Stomach smooth muscle (tissue), 2 donors: ENCODE measurements at regions not wholly inside any gene's neighbourhood (a gene's known extent, or its start where the extent isn't known, plus 50 kb on each side); places are given as distances from the start of the nearest gene placed in this dataset.

Experiments
- H3K27ac ChIP-seq: one replicate; pipeline ENCODE4 v1.7.0; 2013; ENCODE audit warnings: mild to moderate bottlenecking, low read length, inconsistent platforms
- H3K27me3 ChIP-seq, 2 donors: one replicate each; pipeline ENCODE4 v1.7.0; 2013; ENCODE audit warnings: low read length in 2 of 2; ENCODE audit not compliant: insufficient read depth in 2 of 2, control insufficient read depth in 1 of 2
- H3K36me3 ChIP-seq, 2 donors: one replicate each; pipeline ENCODE4 v1.7.0; 2013; ENCODE audit warnings: low read length in 2 of 2; ENCODE audit not compliant: control insufficient read depth in 2 of 2, insufficient read depth in 2 of 2
- H3K4me1 ChIP-seq: one replicate; pipeline ENCODE4 v1.7.0; 2013; ENCODE audit warnings: low read length; ENCODE audit not compliant: control insufficient read depth, insufficient read depth
- H3K4me3 ChIP-seq, 2 donors: one replicate each; pipeline ENCODE4 v1.7.0; 2013; ENCODE audit warnings: low read length in 2 of 2
- H3K9ac ChIP-seq, 2 donors: one replicate each; pipeline ENCODE4 v1.7.0; 2013; ENCODE audit warnings: low read length in 2 of 2, mild to moderate bottlenecking in 1 of 2
- H3K9me3 ChIP-seq, 2 donors: one replicate each; pipeline ENCODE4 v1.7.0; 2013; ENCODE audit warnings: low read length in 2 of 2; ENCODE audit not compliant: control insufficient read depth in 2 of 2
- donor health status: healthy.
- donor health status: Pancreatic carcinoma.

- no peaks in the 10 kb centered on the region for H3K27me3 ChIP-seq
- H3K9ac ChIP-seq: no peak overlapping the region
- no peaks in the 10 kb centered on the region for H3K36me3 ChIP-seq
- no peaks in the 10 kb centered on the region for H3K4me1 ChIP-seq
- H3K27ac ChIP-seq: no peak overlapping the region
- no peak overlapping the region for H3K4me3 ChIP-seq
- H3K9me3 ChIP-seq: no peaks in the 10 kb centered on the region
Measured at GRCh38 chr4:152075253-152075928, 314.6 kb upstream of the GATB start.

GRCh38 chr4:152074573-152074972 is 313.8 kb upstream of the GATB start:
- Histone ChIP-seq H3K27ac (no peak overlapping the region), H3K9ac (no peak overlapping the region), H3K27me3 (no peaks in the 10 kb centered on the region), H3K4me3 (no peak overlapping the region), H3K4me1 (no peaks in the 10 kb centered on the region), H3K9me3 (no peaks in the 10 kb centered on the region), H3K36me3 (no peaks in the 10 kb centered on the region)

DNA sequence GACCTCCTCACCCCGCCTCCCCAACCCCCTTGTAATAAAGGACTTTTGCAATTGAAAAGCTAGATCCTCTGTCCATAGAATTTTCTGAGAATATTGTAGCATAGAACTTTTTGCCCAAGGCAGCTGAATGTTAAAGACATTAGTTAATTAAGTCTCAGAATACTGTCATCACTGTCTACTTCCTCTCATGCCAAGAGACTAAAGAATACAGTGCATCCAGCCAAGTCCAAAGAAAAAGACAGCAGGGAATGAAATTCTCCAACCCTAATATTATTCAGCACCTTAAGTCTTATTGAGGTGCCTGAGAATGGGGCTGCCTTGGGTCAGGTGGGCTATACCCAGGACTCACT is 313.3 kb upstream of the GATB start:
- no peak overlapping the region for H3K27ac ChIP-seq
- no peaks in the 10 kb centered on the region for H3K36me3 ChIP-seq
- no peaks in the 10 kb centered on the region for H3K9me3 ChIP-seq
- no peak overlapping the region for H3K9ac ChIP-seq
- H3K27me3 ChIP-seq: no peaks in the 10 kb centered on the region
- H3K4me3 ChIP-seq: no peak overlapping the region
- H3K4me1 ChIP-seq: no peaks in the 10 kb centered on the region

GRCh38 chr4:152073351-152074087 is 312.7 kb upstream of the GATB start:
- Histone ChIP-seq H3K9ac (no peak overlapping the region), H3K4me3 (no peak overlapping the region), H3K9me3 (no peaks in the 10 kb centered on the region), H3K27ac (no peak overlapping the region), H3K27me3 (no peaks in the 10 kb centered on the region), H3K36me3 (no peaks in the 10 kb centered on the region), H3K4me1 (no peaks in the 10 kb centered on the region)

GRCh38 chr4:152072906-152073305 is 312.1 kb upstream of the GATB start:
- Histone ChIP-seq H3K27me3 (no peaks in the 10 kb centered on the region), H3K9ac (no peak overlapping the region), H3K4me3 (no peak overlapping the region), H3K4me1 (no peaks in the 10 kb centered on the region), H3K9me3 (no peaks in the 10 kb centered on the region), H3K27ac (no peak overlapping the region), H3K36me3 (no peaks in the 10 kb centered on the region)

DNA sequence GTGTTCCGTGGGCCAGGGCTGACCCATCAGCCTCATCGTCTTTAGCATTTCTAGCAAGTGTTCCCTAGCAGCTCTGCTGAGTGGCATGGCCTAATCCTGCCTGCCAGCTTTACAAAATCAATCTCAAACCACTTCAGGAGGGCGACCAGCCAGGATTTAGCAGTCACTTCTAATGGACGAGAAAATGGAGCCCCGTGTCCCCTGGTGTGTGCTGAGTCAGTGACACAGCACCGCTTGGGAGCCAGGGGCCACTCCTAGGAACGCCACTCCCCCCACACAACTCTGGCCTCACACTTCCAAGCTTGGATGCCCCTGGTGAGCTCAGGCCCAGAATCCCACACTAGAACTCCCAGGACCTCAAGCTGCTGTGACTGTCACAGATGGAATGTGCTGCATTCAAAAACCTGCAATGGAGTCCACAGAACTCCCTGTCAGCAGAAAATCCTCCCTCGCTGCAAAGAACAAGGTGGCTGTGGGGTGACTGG is 311.2 kb upstream of the GATB start:
- Histone ChIP-seq H3K27me3 (no peaks in the 10 kb centered on the region), H3K36me3 (no peaks in the 10 kb centered on the region), H3K4me3 (no peak overlapping the region), H3K4me1 (no peaks in the 10 kb centered on the region), H3K9ac (no peak overlapping the region), H3K9me3 (no peaks in the 10 kb centered on the region), H3K27ac (no peak overlapping the region)

GRCh38 chr4:152070854-152071253 is 310.0 kb upstream of the GATB start:
- Histone ChIP-seq H3K9me3 (no peaks in the 10 kb centered on the region), H3K27me3 (no peaks in the 10 kb centered on the region), H3K36me3 (no peaks in the 10 kb centered on the region), H3K27ac (no peak overlapping the region), H3K9ac (no peak overlapping the region), H3K4me1 (no peaks in the 10 kb centered on the region), H3K4me3 (no peak overlapping the region)

DNA sequence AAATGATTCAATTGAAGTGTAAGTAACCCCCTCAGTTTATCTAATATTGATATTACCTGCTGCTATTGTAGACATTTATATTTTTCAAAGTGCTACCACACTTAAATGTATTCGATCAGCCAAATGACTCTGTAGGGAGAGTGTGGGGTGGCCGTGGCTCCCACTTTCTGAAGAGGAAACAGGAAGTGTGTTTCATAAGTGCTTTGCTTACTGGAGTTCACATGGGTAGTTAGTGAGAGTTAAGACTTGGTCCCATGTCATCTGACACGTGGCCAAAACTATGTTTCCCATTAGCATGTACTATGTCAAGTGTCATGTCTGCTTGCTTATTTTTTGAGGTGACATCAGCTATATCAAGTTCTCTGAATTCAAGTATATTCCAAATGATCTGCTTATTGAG is 308.1 kb upstream of the GATB start:
- Histone ChIP-seq H3K4me3 (no peak overlapping the region), H3K27me3 (no peaks in the 10 kb centered on the region), H3K9me3 (no peaks in the 10 kb centered on the region), H3K36me3 (no peaks in the 10 kb centered on the region), H3K9ac (no peak overlapping the region), H3K4me1 (peaks cover 5% of the 10 kb centered on the region), H3K27ac (no peak overlapping the region)

DNA sequence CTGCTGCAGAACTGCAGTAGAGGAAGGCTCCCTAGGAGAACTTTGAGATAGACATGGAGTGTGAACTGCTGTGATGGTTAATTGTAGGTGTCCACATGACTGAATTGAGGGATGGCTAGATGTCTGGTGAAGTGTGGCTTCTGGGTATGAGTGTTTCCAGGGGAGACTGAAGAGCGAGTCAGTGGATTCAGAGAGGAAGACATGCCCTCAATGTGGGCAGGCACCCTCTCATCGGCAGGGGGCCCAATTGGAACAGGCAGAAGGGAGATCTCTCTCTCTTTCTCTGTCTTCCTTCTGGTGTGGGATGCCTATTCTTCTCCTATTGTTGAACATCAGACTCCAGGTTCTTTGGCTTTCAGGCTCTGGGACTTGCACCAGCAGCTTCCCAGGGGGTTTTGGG is 304.7 kb upstream of the GATB start:
- H3K9me3 ChIP-seq: no peaks in the 10 kb centered on the region
- no peak overlapping the region for H3K9ac ChIP-seq
- no peaks in the 10 kb centered on the region for H3K27me3 ChIP-seq
- no peak overlapping the region for H3K4me3 ChIP-seq
- H3K27ac ChIP-seq: no peak overlapping the region
- peaks cover 5% of the 10 kb centered on the region for H3K4me1 ChIP-seq
- no peaks in the 10 kb centered on the region for H3K36me3 ChIP-seq

DNA sequence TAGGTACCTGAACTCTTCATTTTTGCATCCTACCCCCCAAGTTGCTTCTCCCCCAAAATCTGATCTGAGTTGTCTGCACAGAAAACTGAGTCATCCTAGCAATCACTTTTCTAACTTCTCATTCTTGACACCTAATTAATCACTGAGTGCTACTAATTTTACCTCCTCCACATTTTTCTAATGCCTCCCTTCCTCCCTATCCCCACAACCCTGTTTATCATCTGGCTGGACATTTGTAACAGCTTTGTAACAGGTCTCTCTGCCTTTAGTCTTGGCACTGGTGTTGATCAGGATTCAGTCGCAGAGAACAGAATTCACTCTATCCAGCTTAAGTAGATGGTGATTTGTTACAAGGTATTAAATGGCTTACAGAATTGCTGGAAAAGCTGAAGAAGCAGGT is 303.9 kb upstream of the GATB start:
- peaks cover 5% of the 10 kb centered on the region for H3K4me1 ChIP-seq
- H3K4me3 ChIP-seq: no peak overlapping the region
- no peak overlapping the region for H3K27ac ChIP-seq
- H3K9me3 ChIP-seq: no peaks in the 10 kb centered on the region
- no peaks in the 10 kb centered on the region for H3K27me3 ChIP-seq
- no peak overlapping the region for H3K9ac ChIP-seq
- no peaks in the 10 kb centered on the region for H3K36me3 ChIP-seq

- H3K27me3 ChIP-seq: no peaks in the 10 kb centered on the region
- peaks cover 5% of the 10 kb centered on the region for H3K4me1 ChIP-seq
- H3K9me3 ChIP-seq: no peaks in the 10 kb centered on the region
- no peaks in the 10 kb centered on the region for H3K36me3 ChIP-seq
- H3K4me3 ChIP-seq: no peak overlapping the region
- no peak overlapping the region for H3K9ac ChIP-seq
- no peak overlapping the region for H3K27ac ChIP-seq
Measured at GRCh38 chr4:152064282-152064681, 303.5 kb upstream of the GATB start.
